ENCODE measurements at regions not wholly inside any gene's neighbourhood (a gene's known extent, or its start where the extent isn't known, plus 50 kb on each side); places are given as distances from the start of the nearest gene placed in this dataset.

GRCh38 chr5:72681781-72682180, 134.7 kb upstream of the TNPO1 start:
- no peak for TF ChIP-seq CTCF (IDR thresholded peaks at IDR 0.05)
- no peak for TF ChIP-seq SIN3A (IDR thresholded peaks at IDR 0.05; ENCODE audit: borderline replicate concordance, low read depth, low read length)
- TF ChIP-seq PBX3 (IDR thresholded peaks at IDR 0.05) = no peak
- TF ChIP-seq JUND (IDR thresholded peaks at IDR 0.05) = no peak
- no peak for TF ChIP-seq USF2 (IDR thresholded peaks at IDR 0.05; ENCODE audit: borderline replicate concordance, low read depth, low read length)
- no peak for TF ChIP-seq NRF1 (IDR thresholded peaks at IDR 0.05; ENCODE audit: low read depth, low read length)
- no peak for TF ChIP-seq EP300 (IDR thresholded peaks at IDR 0.05; ENCODE audit: borderline replicate concordance in 1 of 2, low read depth in 1 of 2, low read length in 1 of 2)
- no peak for TF ChIP-seq POLR2AphosphoS5 (IDR thresholded peaks at IDR 0.05; ENCODE audit: low read depth, low read length)
- TF ChIP-seq MAX (IDR thresholded peaks at IDR 0.05; ENCODE audit: low read depth) = no peak
- TF ChIP-seq MXI1 (IDR thresholded peaks at IDR 0.05; ENCODE audit: low read depth, low read length) = no peak
- no peak for TF ChIP-seq TEAD4 (IDR thresholded peaks at IDR 0.05; ENCODE audit: borderline replicate concordance, insufficient read depth)
- TF ChIP-seq GABPA (IDR thresholded peaks at IDR 0.05; ENCODE audit: low read depth) = no peak
- no peak for TF ChIP-seq EZH2phosphoT487 (IDR thresholded peaks at IDR 0.05; ENCODE audit: borderline replicate concordance, low read depth)
- no peak for TF ChIP-seq YY1 (IDR thresholded peaks at IDR 0.05; ENCODE audit: low read depth)
